Ovary (tissue), 7 donors: ENCODE measurements at regions not wholly inside any gene's neighbourhood (a gene's known extent, or its start where the extent isn't known, plus 50 kb on each side); places are given as distances from the start of the nearest gene placed in this dataset.

ENCODE experiments used
- DNase-seq, 5 donors: peaks; one replicate each; pipeline ENCODE4 v3.0.0-alpha.2; 2019 to 2020
- H3K27ac ChIP-seq, 2 donors: fragments of 200-600 bp; one replicate each; pipeline versions ENCODE4 v1.5.1 to v1.8.0; 2019 to 2022
- H3K27me3 ChIP-seq: fragments of 200-600 bp; one replicate; pipeline ENCODE4 v1.8.0; 2022
- H3K36me3 ChIP-seq: fragments of 200-600 bp; sonication (generic); one replicate; pipeline ENCODE4 v1.5.1; 2019
- H3K4me1 ChIP-seq: one replicate; pipeline ENCODE4 v1.8.1; 2013; ENCODE audit warnings: mild to moderate bottlenecking, moderate library complexity; ENCODE audit not compliant: insufficient read depth
- H3K4me3 ChIP-seq: fragments of 200-600 bp; sonication (generic); one replicate; pipeline ENCODE4 v1.5.1; 2017
- H3K9me3 ChIP-seq, 2 donors: fragments of 200-600 bp in 1 of 2; sonication (generic) in 1 of 2; one replicate each; pipeline versions ENCODE4 v1.5.1 to v1.8.1; 2013 to 2019; ENCODE audit warnings: mild to moderate bottlenecking in 1 of 2, moderate library complexity in 1 of 2
- CTCF ChIP-seq, 3 donors: fragments of 450-650 bp in 2 of 3; fragments of 200-600 bp in 1 of 3; IDR thresholded peaks; one replicate each; pipeline versions ENCODE4 v1.5.1 to v1.8.0; 2016 to 2022; ENCODE audit warnings: antibody characterized with exemption in 3 of 3, mild to moderate bottlenecking in 1 of 3
- EP300 ChIP-seq: sonication (generic); formaldehyde crosslinking; IDR thresholded peaks from one replicate; pipeline ENCODE4 v1.6.1; 2017; ENCODE audit warnings: antibody characterized with exemption
- POLR2A ChIP-seq: fragments of 450-650 bp; IDR thresholded peaks from one replicate; pipeline ENCODE4 v1.6.1; 2017; ENCODE audit warnings: antibody characterized with exemption, mild to moderate bottlenecking, moderate library complexity
- WGBS, 3 donors: extraction: QIAGEN DNeasy Blood & Tissue Kit in 1 of 3; methylation state at CpG; one replicate each; pipeline versions ENCODE4 v1.1.5 to v1.1.7; 2013 to 2017; 5-methylcytosine and 5-hydroxymethylcytosine counted together
- intact Hi-C, 4 donors: fragments of 100-400 bp; cut with DNase I; formaldehyde crosslinking; loops; one replicate each; pipeline versions ENCODE4 v1.11.0 to v1.15.1; 2022 to 2023
- donor health status: DM: no; HTN: no; CAD: no; lungs with moderate emphysema.
- donor health status: DM: no; HTN: no; CAD: no.
- donor health status: Bipolar disorder and iron deficiency.
- donor health status: DM: no; HTN: no; CAD: no.
- donor health status: DM: yes; HTN: yes; CAD: no.

- no peak for DNase-seq
- 92 to 93% (median 93%) methylated on average over 20 to 21 of the region's 21 CpGs for WGBS, 3 donors
- TF ChIP-seq POLR2A, result no peak
- TF ChIP-seq EP300, result no peak
- TF ChIP-seq CTCF (IDR thresholded peaks at IDR 0.05), result no peak
Measured at GRCh38 chr11:15905366-15906104, 450.8 kb downstream of the SOX6 start.

GRCh38 chr11:15906481-15907035, 449.8 kb downstream of the SOX6 start:
- 86 to 88% (median 88%) methylated on average over 15 of the region's 15 CpGs for WGBS, 3 donors
- no peak for TF ChIP-seq EP300
- no peak for TF ChIP-seq CTCF (IDR thresholded peaks at IDR 0.05)
- TF ChIP-seq POLR2A, result no peak
- no peak for DNase-seq
- no peak overlapping the region for H3K4me3 ChIP-seq
- no peaks in the 10 kb centered on the region for H3K27me3 ChIP-seq
- intact Hi-C loops, result no loop called here
- H3K4me1 ChIP-seq, result no peaks in the 10 kb centered on the region
- no peaks in the 10 kb centered on the region for H3K36me3 ChIP-seq
- no peak overlapping the region for H3K27ac ChIP-seq
- H3K9me3 ChIP-seq, result no peaks in the 10 kb centered on the region

More at GRCh38 chr11:15905366-15906104, 450.8 kb downstream of the SOX6 start:
- no peak overlapping the region for H3K4me3 ChIP-seq
- no peak overlapping the region for H3K27ac ChIP-seq
- H3K4me1 ChIP-seq, result no peaks in the 10 kb centered on the region
- no peaks in the 10 kb centered on the region for H3K27me3 ChIP-seq
- no peaks in the 10 kb centered on the region for H3K36me3 ChIP-seq
- intact Hi-C loops, result no loop called here
- no peaks in the 10 kb centered on the region for H3K9me3 ChIP-seq

GRCh38 chr11:15907806-15908205, 448.5 kb downstream of the SOX6 start:
- no peak overlapping the region for H3K4me3 ChIP-seq
- WGBS, 3 donors, result 91 to 95% (median 92%) methylated on average over 3 of the region's 3 CpGs
- no peaks in the 10 kb centered on the region for H3K9me3 ChIP-seq
- no peaks in the 10 kb centered on the region for H3K36me3 ChIP-seq
- TF ChIP-seq CTCF (IDR thresholded peaks at IDR 0.05) (no peak), EP300 (no peak), POLR2A (no peak)
- H3K27me3 ChIP-seq, result no peaks in the 10 kb centered on the region
- no peak for DNase-seq
- H3K27ac ChIP-seq, result no peak overlapping the region
- no peaks in the 10 kb centered on the region for H3K4me1 ChIP-seq
- intact Hi-C loops, result no loop called here

- DNase-seq, result no peak
- no peak overlapping the region for H3K27ac ChIP-seq
- intact Hi-C loops, result no loop called here
- no peaks in the 10 kb centered on the region for H3K27me3 ChIP-seq
- no peaks in the 10 kb centered on the region for H3K4me1 ChIP-seq
- TF ChIP-seq EP300 (no peak), POLR2A (no peak), CTCF (IDR thresholded peaks at IDR 0.05) (no peak)
- no peaks in the 10 kb centered on the region for H3K36me3 ChIP-seq
- H3K4me3 ChIP-seq, result no peak overlapping the region
- H3K9me3 ChIP-seq, result no peaks in the 10 kb centered on the region
- WGBS, 3 donors, result 90 to 97% (median 91%) methylated on average over 11 of the region's 11 CpGs
Measured at GRCh38 chr11:15909937-15910598, 446.3 kb downstream of the SOX6 start.
